WI38 (cell line): ENCODE measurements at regions not wholly inside any gene's neighbourhood (a gene's known extent, or its start where the extent isn't known, plus 50 kb on each side); places are given as distances from the start of the nearest gene placed in this dataset.

ENCODE experiments used
- H3K4me3 ChIP-seq: 2 replicates; pipeline ENCODE4 v1.5.1; 2011; ENCODE audit warnings: low read depth, mild to moderate bottlenecking, control low read depth, low read length
- CTCF ChIP-seq: IDR thresholded peaks from 2 replicates; pipeline ENCODE4 v1.5.1; 2012; ENCODE audit warnings: low read depth, mild to moderate bottlenecking, control low read depth, low read length

- no peak for TF ChIP-seq CTCF
- no peak overlapping the region for H3K4me3 ChIP-seq
Observed at GRCh38 chr12:46558677-46559076, 186.1 kb upstream of the SLC38A2 start.

- no peak overlapping the region for H3K4me3 ChIP-seq
- TF ChIP-seq CTCF: no peak
Observed at GRCh38 chr12:46557539-46558373, 185.2 kb upstream of the SLC38A2 start.

GRCh38 chr12:46556819-46557524 is 184.4 kb upstream of the SLC38A2 start:
- TF ChIP-seq CTCF: no peak

GRCh38 chr12:46556105-46556559 is 183.6 kb upstream of the SLC38A2 start:
- no peak for TF ChIP-seq CTCF

More at GRCh38 chr12:46556819-46557524, 184.4 kb upstream of the SLC38A2 start:
- no peak overlapping the region for H3K4me3 ChIP-seq

GRCh38 chr12:46555406-46555852 is 182.9 kb upstream of the SLC38A2 start:
- TF ChIP-seq CTCF: no peak
- peak overlapping the region; percentile 41 for H3K4me3 ChIP-seq

More at GRCh38 chr12:46556105-46556559, 183.6 kb upstream of the SLC38A2 start:
- H3K4me3 ChIP-seq: peak overlapping the region; percentile 41

- H3K4me3 ChIP-seq: no peak overlapping the region
- TF ChIP-seq CTCF: no peak
Observed at GRCh38 chr12:46554460-46554859, 181.9 kb upstream of the SLC38A2 start.

GRCh38 chr12:46553911-46554310 is 181.3 kb upstream of the SLC38A2 start:
- TF ChIP-seq CTCF: no peak
- H3K4me3 ChIP-seq: no peak overlapping the region
